PC-9 (cell line): ENCODE measurements at regions not wholly inside any gene's neighbourhood (a gene's known extent, or its start where the extent isn't known, plus 50 kb on each side); places are given as distances from the start of the nearest gene placed in this dataset.

Experiments
- EZH2 ChIP-seq: fragments of 200-600 bp; sonication (generic); IDR thresholded peaks from 2 replicates; pipeline ENCODE4 v1.8.0; 2017; ENCODE audit warnings: antibody characterized with exemption, low read depth
- TF ChIP-seq, protein P1 (sequence below): fragments of 200-600 bp; sonication (generic); conservative IDR thresholded peaks from 2 replicates; pipeline ENCODE4 v1.6.1; 2017; ENCODE audit warnings: mixed run types, antibody characterized with exemption, mild to moderate bottlenecking, moderate library complexity

DNA sequence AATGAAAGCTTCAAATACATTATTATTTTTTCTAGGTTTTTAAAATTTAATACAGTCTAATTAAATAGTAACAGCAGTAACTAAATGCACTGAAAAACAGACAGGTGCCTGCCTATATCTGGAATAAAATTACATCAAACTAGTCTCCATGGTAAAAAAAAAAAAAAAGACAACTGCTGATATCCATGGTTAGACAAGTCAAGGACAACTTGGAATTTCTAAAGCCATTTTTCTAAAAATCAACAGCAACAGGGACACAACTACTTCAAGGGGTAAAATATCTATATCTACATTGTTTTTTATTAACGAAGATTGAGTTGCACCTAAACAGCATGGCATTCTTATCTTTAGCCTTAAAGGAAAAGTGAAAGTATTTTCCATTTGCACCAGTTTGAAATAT, 74.7 kb upstream of the VPREB1 start:
- TF ChIP-seq, protein P1, sequence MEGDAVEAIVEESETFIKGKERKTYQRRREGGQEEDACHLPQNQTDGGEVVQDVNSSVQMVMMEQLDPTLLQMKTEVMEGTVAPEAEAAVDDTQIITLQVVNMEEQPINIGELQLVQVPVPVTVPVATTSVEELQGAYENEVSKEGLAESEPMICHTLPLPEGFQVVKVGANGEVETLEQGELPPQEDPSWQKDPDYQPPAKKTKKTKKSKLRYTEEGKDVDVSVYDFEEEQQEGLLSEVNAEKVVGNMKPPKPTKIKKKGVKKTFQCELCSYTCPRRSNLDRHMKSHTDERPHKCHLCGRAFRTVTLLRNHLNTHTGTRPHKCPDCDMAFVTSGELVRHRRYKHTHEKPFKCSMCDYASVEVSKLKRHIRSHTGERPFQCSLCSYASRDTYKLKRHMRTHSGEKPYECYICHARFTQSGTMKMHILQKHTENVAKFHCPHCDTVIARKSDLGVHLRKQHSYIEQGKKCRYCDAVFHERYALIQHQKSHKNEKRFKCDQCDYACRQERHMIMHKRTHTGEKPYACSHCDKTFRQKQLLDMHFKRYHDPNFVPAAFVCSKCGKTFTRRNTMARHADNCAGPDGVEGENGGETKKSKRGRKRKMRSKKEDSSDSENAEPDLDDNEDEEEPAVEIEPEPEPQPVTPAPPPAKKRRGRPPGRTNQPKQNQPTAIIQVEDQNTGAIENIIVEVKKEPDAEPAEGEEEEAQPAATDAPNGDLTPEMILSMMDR = no peak
- no peak for TF ChIP-seq EZH2
